Thymus (tissue), 11 donors: ENCODE measurements at regions not wholly inside any gene's neighbourhood (a gene's known extent, or its start where the extent isn't known, plus 50 kb on each side); places are given as distances from the start of the nearest gene placed in this dataset.

ENCODE experiments used
- DNase-seq, 9 donors: peaks; one replicate each; pipeline ENCODE4 v3.0.0-alpha.2; 2013; ENCODE audit warnings: low spot score in 9 of 9, low read depth in 6 of 9, missing footprints in 1 of 9
- H3K27ac ChIP-seq, 2 donors: one replicate each; pipeline ENCODE4 v1.5.1; 2013; ENCODE audit warnings: control low read depth in 1 of 2, low read depth in 1 of 2, low read length in 1 of 2, mild to moderate bottlenecking in 1 of 2, moderate library complexity in 1 of 2
- H3K27me3 ChIP-seq, 2 donors: one replicate each; pipeline ENCODE4 v1.5.1; 2013; ENCODE audit warnings: low read length in 1 of 2; ENCODE audit not compliant: control insufficient read depth in 2 of 2, insufficient read depth in 1 of 2
- H3K36me3 ChIP-seq, 2 donors: one replicate each; pipeline ENCODE4 v1.5.1; 2013; ENCODE audit warnings: low read length in 1 of 2, mild to moderate bottlenecking in 1 of 2, moderate library complexity in 1 of 2; ENCODE audit not compliant: control insufficient read depth in 2 of 2, insufficient read depth in 2 of 2
- H3K4me1 ChIP-seq, 2 donors: one replicate each; pipeline ENCODE4 v1.5.1; 2013; ENCODE audit warnings: low read length in 2 of 2; ENCODE audit not compliant: control insufficient read depth in 2 of 2, insufficient read depth in 2 of 2
- H3K4me3 ChIP-seq, 2 donors: one replicate each; pipeline ENCODE4 v1.5.1; 2013; ENCODE audit warnings: low read length in 2 of 2, control low read depth in 1 of 2, mild to moderate bottlenecking in 1 of 2
- H3K9me3 ChIP-seq, 2 donors: one replicate each; pipeline ENCODE4 v1.5.1; 2013; ENCODE audit warnings: low read length in 1 of 2, mild to moderate bottlenecking in 1 of 2; ENCODE audit not compliant: control insufficient read depth in 2 of 2, insufficient read depth in 1 of 2
- WGBS: extraction: QIAGEN DNeasy Blood & Tissue Kit; methylation state at CpG from one replicate; pipeline ENCODE4 v1.1.7; 2013; 5-methylcytosine and 5-hydroxymethylcytosine counted together
- donor health status: healthy.

DNA sequence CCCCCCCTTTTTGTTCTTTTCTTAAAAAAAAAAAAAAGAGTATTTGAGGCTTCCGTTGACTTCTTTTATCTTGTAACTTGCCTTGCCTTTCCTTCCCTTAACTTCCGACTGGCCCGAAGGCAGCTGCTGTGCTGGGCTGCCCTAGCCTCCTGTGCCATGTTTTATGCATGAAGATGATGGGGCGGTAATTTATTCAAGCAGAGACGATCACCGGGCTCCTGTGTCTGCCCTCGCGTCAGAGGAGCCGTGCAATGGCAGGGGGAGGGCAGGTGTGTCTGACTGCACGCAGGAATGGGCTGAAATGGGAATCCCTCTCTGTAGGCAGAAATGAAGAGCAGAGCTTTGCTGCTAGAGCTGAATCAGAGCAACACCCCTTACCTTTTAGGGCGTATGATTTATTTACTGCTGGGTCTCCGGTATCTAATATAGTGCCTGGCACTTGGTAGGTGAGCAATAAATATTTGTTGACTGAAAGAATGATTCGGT is 106.3 kb upstream of the RIPOR2 start:
- Histone ChIP-seq H3K27me3 (no peaks in the 10 kb centered on the region), H3K36me3 (no peaks in the 10 kb centered on the region), H3K4me1 (peaks cover 9 to 55% of the 10 kb centered on the region in 2 donors), H3K9me3 (peaks cover 0 to 4% of the 10 kb centered on the region in 2 donors), H3K4me3 (peak overlapping the region; percentile 61 to 72), H3K27ac (peak overlapping the region; percentile 88 to 89)
- WGBS = 6% methylated on average over 13 of the region's 13 CpGs
- DNase-seq = peak in 3 of 9 donors; percentile 58 to 76 (median 62)

DNA sequence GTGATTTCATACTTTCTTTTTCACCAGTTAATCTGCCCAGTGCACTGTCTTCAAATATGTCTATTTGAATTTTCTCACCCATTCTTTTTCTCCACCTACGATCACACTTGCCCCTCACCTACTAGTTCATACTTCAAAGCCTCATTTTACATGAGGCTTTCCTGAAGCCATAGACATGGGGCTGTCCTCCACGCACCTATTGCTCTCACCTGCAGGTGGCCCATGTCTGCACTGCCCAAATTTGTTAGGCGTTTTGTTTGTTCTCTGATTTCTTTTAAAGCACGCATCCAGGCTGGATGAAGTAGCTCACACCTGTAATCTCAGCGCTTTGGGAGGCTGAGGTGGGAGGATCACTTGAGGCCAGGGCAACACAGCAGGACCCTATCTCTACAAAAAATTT is 106.8 kb upstream of the RIPOR2 start:
- H3K9me3 ChIP-seq = peaks cover 0 to 4% of the 10 kb centered on the region in 2 donors
- 44% methylated on average over 5 of the region's 5 CpGs for WGBS
- peak in 1 of 9 donors; percentile 59 for DNase-seq
- peak overlapping the region; percentile 61 to 72 for H3K4me3 ChIP-seq
- H3K4me1 ChIP-seq = peaks cover 9 to 52% of the 10 kb centered on the region in 2 donors
- H3K36me3 ChIP-seq = no peaks in the 10 kb centered on the region
- H3K27me3 ChIP-seq = no peaks in the 10 kb centered on the region
- H3K27ac ChIP-seq = peak overlapping the region in 1 of 2 donors; percentile 88

DNA sequence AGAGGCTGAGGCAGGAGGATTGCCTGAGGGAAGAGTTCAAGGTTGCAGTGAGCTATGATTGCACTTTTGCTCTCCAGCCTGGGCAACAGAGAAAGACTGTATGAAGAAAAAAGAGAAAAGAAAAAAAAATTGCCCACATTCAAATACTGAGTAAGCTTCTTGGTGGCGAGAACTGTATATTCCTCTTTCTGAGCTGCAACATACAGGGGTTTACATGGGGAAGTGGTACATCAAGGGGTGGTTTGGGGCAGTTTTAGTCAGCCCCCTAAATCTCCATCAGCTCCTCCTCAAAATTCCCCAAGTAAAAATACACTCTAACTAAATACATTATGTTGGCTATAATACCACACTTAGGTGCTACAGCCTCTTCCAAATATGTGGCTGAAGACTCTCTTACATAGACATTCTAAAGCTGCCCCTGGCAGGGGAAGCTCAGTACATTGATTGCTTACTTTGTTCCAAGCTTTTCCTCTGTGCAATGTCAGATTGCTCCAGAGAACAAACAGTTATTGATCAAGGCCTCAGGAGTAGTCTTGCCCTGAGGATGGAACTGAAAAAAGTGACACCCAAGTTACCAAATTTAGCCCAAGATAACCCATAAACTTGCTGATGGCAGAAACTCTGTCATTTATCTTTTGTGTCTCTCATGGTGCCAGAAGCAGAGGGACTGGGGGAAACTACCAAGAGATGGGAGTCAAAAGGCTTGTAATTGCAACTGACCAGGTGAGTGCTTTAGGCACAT is 107.4 kb upstream of the RIPOR2 start:
- Histone ChIP-seq H3K36me3 (no peaks in the 10 kb centered on the region), H3K27ac (no peak overlapping the region), H3K4me1 (peaks cover 9 to 51% of the 10 kb centered on the region in 2 donors), H3K27me3 (no peaks in the 10 kb centered on the region), H3K4me3 (no peak overlapping the region), H3K9me3 (peaks cover 0 to 4% of the 10 kb centered on the region in 2 donors)
- no peak for DNase-seq
- WGBS = 88% methylated on average over 1 of the region's 1 CpG

DNA sequence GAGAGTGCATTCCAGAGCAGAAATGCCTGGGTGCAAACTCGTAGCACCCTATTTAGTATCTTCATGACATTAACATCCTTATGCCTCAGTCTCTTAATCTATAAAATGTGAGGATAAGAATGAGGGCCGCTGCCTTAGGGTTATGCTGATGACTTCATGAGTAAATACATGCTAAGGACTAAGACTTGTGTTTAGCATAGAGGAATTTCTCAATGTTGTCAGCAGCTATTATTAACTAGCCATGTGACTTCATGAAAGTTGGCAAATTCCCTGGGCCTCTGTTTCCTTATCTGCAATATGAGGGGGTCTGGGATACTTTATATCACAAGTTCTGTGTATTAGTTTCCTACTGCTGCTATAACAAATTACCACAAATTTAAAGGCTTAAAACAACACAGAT is 108.1 kb upstream of the RIPOR2 start:
- no peaks in the 10 kb centered on the region for H3K9me3 ChIP-seq
- no peaks in the 10 kb centered on the region for H3K36me3 ChIP-seq
- H3K4me1 ChIP-seq = peaks cover 5 to 44% of the 10 kb centered on the region in 2 donors
- H3K27ac ChIP-seq = no peak overlapping the region
- 97% methylated on average over 2 of the region's 2 CpGs for WGBS
- DNase-seq = no peak
- H3K27me3 ChIP-seq = no peaks in the 10 kb centered on the region
- H3K4me3 ChIP-seq = no peak overlapping the region

DNA sequence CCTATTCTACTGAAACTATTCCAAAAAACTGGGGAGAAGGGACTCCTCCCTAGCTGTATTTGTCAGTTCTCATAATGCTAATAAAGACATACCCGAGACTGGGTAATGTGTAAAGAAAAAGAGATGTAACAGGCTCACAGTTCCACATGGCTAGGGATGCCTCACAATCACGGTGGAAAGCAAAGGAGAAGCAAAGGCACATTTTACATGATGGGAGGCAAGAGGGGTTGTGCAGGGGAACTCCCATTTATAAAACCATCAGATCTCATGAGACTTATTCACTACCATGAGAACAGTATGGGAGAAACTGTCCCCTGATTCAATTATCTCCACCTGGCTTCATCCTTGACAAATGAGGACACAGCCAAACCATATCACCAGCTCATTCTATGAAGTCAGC is 111.2 kb upstream of the RIPOR2 start:
- H3K27me3 ChIP-seq = no peaks in the 10 kb centered on the region
- WGBS = 97% methylated on average over 2 of the region's 2 CpGs
- no peak overlapping the region for H3K4me3 ChIP-seq
- no peak overlapping the region for H3K27ac ChIP-seq
- H3K4me1 ChIP-seq = peaks cover 3 to 25% of the 10 kb centered on the region in 2 donors
- H3K9me3 ChIP-seq = no peaks in the 10 kb centered on the region
- DNase-seq = no peak
- H3K36me3 ChIP-seq = no peaks in the 10 kb centered on the region

DNA sequence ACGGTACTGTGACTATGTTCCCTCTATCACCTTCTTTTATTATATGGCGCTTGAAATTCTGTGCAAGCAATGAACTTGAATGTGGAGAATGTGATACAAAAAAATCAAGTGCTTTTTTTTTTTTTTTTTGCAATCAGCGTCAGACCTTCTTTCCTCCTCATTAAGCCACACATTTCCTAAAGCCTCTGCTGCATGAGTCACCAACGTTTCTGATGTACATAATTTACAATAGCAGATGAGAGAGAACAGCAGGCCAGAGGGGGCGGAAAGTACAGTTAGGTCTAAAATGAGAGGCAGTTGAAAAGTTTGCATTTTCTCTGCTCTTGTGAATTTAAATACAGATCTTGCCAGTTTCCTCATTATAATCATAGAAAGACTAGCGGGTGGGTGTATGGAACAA is 114.6 kb upstream of the RIPOR2 start:
- Histone ChIP-seq H3K4me1 (peaks cover 5 to 26% of the 10 kb centered on the region in 2 donors), H3K27ac (peak overlapping the region in 1 of 2 donors; percentile 83)
- WGBS = 10% methylated on average over 6 of the region's 6 CpGs

DNA sequence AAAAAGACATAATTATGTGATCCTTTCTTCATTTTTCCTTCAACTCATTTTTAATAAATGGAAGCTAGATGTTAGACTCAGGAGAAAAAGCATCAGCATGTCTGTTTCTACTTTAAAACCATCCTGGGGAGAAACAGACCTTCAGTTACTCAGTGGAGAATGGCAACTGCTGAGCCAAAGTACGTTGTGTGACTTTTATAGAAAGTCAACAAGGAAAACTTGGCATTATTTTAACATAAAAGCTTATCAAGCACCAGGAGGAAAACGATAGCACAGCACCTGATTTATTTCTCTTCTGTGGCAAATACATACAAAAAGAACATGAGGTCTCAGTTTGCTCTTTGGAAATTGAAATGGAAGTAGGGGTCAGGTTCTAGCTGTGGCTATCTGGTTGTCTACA is 115.3 kb upstream of the RIPOR2 start:
- Histone ChIP-seq H3K27ac (no peak overlapping the region), H3K27me3 (no peaks in the 10 kb centered on the region), H3K36me3 (no peaks in the 10 kb centered on the region), H3K9me3 (no peaks in the 10 kb centered on the region), H3K4me1 (peaks cover 10 to 31% of the 10 kb centered on the region in 2 donors), H3K4me3 (no peak overlapping the region)
- DNase-seq = no peak
- 52% methylated on average over 2 of the region's 2 CpGs for WGBS

More for the DNA sequence above, 114.6 kb upstream of the RIPOR2 start:
- H3K27me3 ChIP-seq = no peaks in the 10 kb centered on the region
- DNase-seq = peak in 1 of 9 donors; percentile 62
- H3K36me3 ChIP-seq = no peaks in the 10 kb centered on the region
- H3K9me3 ChIP-seq = no peaks in the 10 kb centered on the region
- H3K4me3 ChIP-seq = no peak overlapping the region

DNA sequence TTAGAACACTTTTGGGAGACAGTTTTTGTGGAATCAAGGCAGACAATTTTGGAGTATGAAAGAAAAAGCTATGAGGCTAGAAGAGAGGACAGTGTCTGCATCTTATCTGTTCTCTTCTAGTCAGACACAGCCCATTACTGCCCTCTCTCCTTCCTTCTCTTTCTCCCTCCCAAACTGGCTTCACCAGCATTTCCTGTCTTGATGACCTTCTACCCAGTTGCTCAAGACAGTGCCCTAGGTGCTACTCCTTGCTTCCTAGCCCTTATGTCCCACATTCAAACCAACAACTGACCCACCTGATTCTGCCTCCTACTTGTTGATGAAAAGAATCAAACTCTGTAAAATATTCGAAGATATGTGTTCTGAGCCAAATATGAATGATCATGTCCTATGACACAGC is 116.4 kb upstream of the RIPOR2 start:
- H3K36me3 ChIP-seq = no peaks in the 10 kb centered on the region
- H3K27me3 ChIP-seq = no peaks in the 10 kb centered on the region
- no peak overlapping the region for H3K4me3 ChIP-seq
- H3K27ac ChIP-seq = no peak overlapping the region
- H3K9me3 ChIP-seq = no peaks in the 10 kb centered on the region
- peaks cover 20 to 42% of the 10 kb centered on the region in 2 donors for H3K4me1 ChIP-seq
- WGBS = 96% methylated on average over 1 of the region's 1 CpG
- no peak for DNase-seq

DNA sequence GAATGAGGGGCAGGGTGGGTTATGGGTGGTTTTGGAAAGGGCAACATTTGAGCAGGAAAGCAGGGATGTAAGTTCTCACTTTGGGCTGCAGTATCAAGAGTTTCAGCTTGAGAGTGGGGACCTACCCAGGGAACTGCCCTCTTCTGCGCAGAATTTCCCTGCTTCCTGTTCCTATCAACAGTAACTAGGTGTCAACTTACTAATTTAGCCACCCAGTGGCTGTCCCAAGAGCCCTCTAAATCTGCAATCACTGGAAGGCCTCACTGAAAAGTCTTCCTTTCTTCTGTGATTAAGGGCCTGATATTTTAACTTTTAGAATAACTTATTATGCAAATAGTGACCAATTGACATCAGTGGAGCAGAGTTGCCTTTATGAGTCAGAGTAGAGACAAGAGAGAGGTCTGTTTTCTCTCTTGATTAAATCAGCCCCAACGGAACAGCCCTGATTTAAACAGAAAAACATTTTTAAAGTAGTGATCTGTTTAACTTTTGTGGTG is 118.2 kb upstream of the RIPOR2 start:
- no peak overlapping the region for H3K4me3 ChIP-seq
- WGBS = 65% methylated on average over 2 of the region's 2 CpGs
- no peaks in the 10 kb centered on the region for H3K27me3 ChIP-seq
- no peak for DNase-seq
- H3K36me3 ChIP-seq = no peaks in the 10 kb centered on the region
- peaks cover 22 to 43% of the 10 kb centered on the region in 2 donors for H3K4me1 ChIP-seq
- H3K9me3 ChIP-seq = no peaks in the 10 kb centered on the region
- H3K27ac ChIP-seq = no peak overlapping the region
